ENCODE measurements at regions not wholly inside any gene's neighbourhood (a gene's known extent, or its start where the extent isn't known, plus 50 kb on each side); places are given as distances from the start of the nearest gene placed in this dataset.

GRCh38 chr2:167702227-167702626, 545.2 kb downstream of the STK39 start:
- TF ChIP-seq CTBP1 (IDR thresholded peaks at IDR 0.05; ENCODE audit: borderline replicate concordance) (no peak), SUZ12 (IDR thresholded peaks at IDR 0.05) (no peak), ZNF384 (IDR thresholded peaks at IDR 0.05) (no peak), BHLHE40 (IDR thresholded peaks at IDR 0.05; ENCODE audit: borderline replicate concordance) (no peak), SP1 (IDR thresholded peaks at IDR 0.05) (no peak), NFRKB (IDR thresholded peaks at IDR 0.05) (no peak), L3MBTL2 (conservative IDR thresholded peaks at IDR 0.05) (no peak)
